Adrenal gland (tissue), 5 donors: ENCODE measurements at regions not wholly inside any gene's neighbourhood (a gene's known extent, or its start where the extent isn't known, plus 50 kb on each side); places are given as distances from the start of the nearest gene placed in this dataset.

Experiments used
- POLR2A ChIP-seq, 2 donors: fragments of 450-650 bp; IDR thresholded peaks; one replicate each; pipeline ENCODE4 v1.6.1; 2017; ENCODE audit warnings: antibody characterized with exemption in 2 of 2, mild to moderate bottlenecking in 2 of 2, moderate library complexity in 1 of 2
- TF ChIP-seq, protein P1 (sequence below), 6 experiments: fragments of 450-650 bp in 4 of 6; fragments of 200-600 bp in 2 of 6; sonication (generic) in 1 of 6; IDR thresholded peaks; 1 replicate in 5 of 6; 2 replicates in 1 of 6; pipeline versions ENCODE4 v1.5.1 to v1.8.0; 2016 to 2021; ENCODE audit warnings: antibody characterized with exemption in 6 of 6, mild to moderate bottlenecking in 2 of 6, moderate library complexity in 1 of 6
- donor health status: DM: no; HTN: no; CAD: no.

DNA sequence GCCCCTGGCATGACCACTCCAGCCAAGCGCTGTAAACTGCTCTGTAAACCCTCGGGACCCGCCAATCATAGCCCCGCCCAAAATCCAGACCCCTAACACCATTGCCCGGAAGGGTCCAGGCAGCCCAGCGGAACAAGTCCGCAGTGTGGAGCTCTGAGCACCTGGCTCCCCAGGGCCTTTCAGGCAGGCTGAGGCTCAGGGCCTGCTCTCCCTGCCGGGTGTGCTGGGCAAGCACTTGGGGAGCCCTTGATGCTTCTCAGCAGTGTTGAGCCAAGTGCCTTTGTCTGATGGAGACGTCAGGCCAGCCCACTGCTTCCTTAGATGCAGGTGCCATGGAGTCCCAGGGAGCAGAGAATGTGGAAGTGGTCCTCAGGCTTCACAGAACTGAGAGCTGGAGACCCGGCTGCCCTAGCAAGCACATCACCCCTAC lies 106.2 kb downstream of the TLE3 start:
- TF ChIP-seq POLR2A (IDR thresholded peaks at IDR 0.05) = no peak
- TF ChIP-seq, protein P1, sequence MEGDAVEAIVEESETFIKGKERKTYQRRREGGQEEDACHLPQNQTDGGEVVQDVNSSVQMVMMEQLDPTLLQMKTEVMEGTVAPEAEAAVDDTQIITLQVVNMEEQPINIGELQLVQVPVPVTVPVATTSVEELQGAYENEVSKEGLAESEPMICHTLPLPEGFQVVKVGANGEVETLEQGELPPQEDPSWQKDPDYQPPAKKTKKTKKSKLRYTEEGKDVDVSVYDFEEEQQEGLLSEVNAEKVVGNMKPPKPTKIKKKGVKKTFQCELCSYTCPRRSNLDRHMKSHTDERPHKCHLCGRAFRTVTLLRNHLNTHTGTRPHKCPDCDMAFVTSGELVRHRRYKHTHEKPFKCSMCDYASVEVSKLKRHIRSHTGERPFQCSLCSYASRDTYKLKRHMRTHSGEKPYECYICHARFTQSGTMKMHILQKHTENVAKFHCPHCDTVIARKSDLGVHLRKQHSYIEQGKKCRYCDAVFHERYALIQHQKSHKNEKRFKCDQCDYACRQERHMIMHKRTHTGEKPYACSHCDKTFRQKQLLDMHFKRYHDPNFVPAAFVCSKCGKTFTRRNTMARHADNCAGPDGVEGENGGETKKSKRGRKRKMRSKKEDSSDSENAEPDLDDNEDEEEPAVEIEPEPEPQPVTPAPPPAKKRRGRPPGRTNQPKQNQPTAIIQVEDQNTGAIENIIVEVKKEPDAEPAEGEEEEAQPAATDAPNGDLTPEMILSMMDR (IDR thresholded peaks at IDR 0.05) = no peak
